SK-N-SH (cell line): ENCODE measurements at regions not wholly inside any gene's neighbourhood (a gene's known extent, or its start where the extent isn't known, plus 50 kb on each side); places are given as distances from the start of the nearest gene placed in this dataset.

Experiments
- CTCF ChIA-PET: fragments of 300-600, 350-600 bp; formaldehyde crosslinking; extraction: SDS; loops from one replicate; lab custom pipeline; 2021; lab: Yijun Ruan, JAX
- POLR2A ChIA-PET: fragments of 350-600 bp; sonication (Branson Sonifier 250); formaldehyde crosslinking; extraction: SDS; loops from one replicate; lab custom pipeline; 2020; ENCODE audit warnings: antibody characterized with exemption, inconsistent platforms; lab: Yijun Ruan, JAX
- DNase-seq: peaks from one replicate; pipeline ENCODE4 v3.0.0; 2012
- H2AFZ ChIP-seq: fragments of 200-600 bp; sonication (generic); 2 replicates; pipeline ENCODE4 v1.8.1; 2016; ENCODE audit warnings: antibody characterized with exemption, mild to moderate bottlenecking, low read depth
- H3F3A ChIP-seq: fragments of 200-600 bp; sonication (generic); replicated peaks from 2 replicates; pipeline ENCODE3; 2016; ENCODE audit warnings: antibody characterized with exemption, mild to moderate bottlenecking; ENCODE audit not compliant: insufficient read depth
- H3K27ac ChIP-seq, 2 experiments: fragments of 200-500 bp in 1 of 2; fragments of 200-600 bp in 1 of 2; sonication (Bioruptor generic) in 1 of 2; sonication (generic), shearing (Covaris generic) in 1 of 2; 2 replicates each; pipeline versions ENCODE4 v1.5.1 to v1.6.1; 2014 to 2016; ENCODE audit warnings: low read depth in 2 of 2, inconsistent platforms in 1 of 2, low read length in 1 of 2, mild to moderate bottlenecking in 1 of 2, mixed read lengths in 1 of 2
- H3K27me3 ChIP-seq: fragments of 200-600 bp; sonication (generic), shearing (Covaris generic); 2 replicates; pipeline ENCODE4 v1.6.1; 2016; ENCODE audit warnings: mixed run types; ENCODE audit not compliant: insufficient read depth
- H3K36me3 ChIP-seq, 2 experiments: fragments of 200-500 bp in 1 of 2; fragments of 200-600 bp in 1 of 2; sonication (Bioruptor generic) in 1 of 2; sonication (generic) in 1 of 2; replicated peaks in 1 of 2; 2 replicates each; pipeline versions ENCODE3 to v1.5.1; 2014 to 2016; ENCODE audit warnings: low read length in 1 of 2, mild to moderate bottlenecking in 1 of 2; ENCODE audit not compliant: insufficient read depth in 2 of 2, control insufficient read depth in 1 of 2
- H3K4me1 ChIP-seq, 2 experiments: fragments of 200-500 bp in 1 of 2; fragments of 200-600 bp in 1 of 2; sonication (Bioruptor generic) in 1 of 2; sonication (generic), shearing (Covaris generic) in 1 of 2; 2 replicates each; pipeline versions ENCODE4 v1.5.1 to v1.6.1; 2014 to 2016; ENCODE audit warnings: low read depth in 1 of 2, low read length in 1 of 2, mixed run types in 1 of 2; ENCODE audit not compliant: insufficient read depth in 2 of 2, control insufficient read depth in 1 of 2
- H3K4me2 ChIP-seq: fragments of 200-600 bp; sonication (generic), shearing (Covaris generic); 2 replicates; pipeline ENCODE4 v1.6.1; 2017; ENCODE audit warnings: mixed run types
- H3K4me3 ChIP-seq, 2 experiments: fragments of 200-500 bp in 1 of 2; fragments of 200-600 bp in 1 of 2; sonication (Bioruptor generic) in 1 of 2; sonication (generic), shearing (Covaris generic) in 1 of 2; 2 replicates each; pipeline versions ENCODE4 v1.5.1 to v1.8.1; 2014 to 2016; ENCODE audit warnings: low read depth in 2 of 2, inconsistent platforms in 1 of 2, low read length in 1 of 2, mild to moderate bottlenecking in 1 of 2, mixed read lengths in 1 of 2, moderate library complexity in 1 of 2
- H3K79me2 ChIP-seq: fragments of 200-600 bp; sonication (generic); 2 replicates; pipeline ENCODE4 v1.8.1; 2017; ENCODE audit warnings: mild to moderate bottlenecking; ENCODE audit not compliant: insufficient read depth
- H3K9ac ChIP-seq: fragments of 200-600 bp; sonication (generic); 2 replicates; pipeline ENCODE4 v1.6.1; 2017; ENCODE audit warnings: mixed run types
- H3K9me2 ChIP-seq: fragments of 200-600 bp; sonication (generic); 2 replicates; pipeline ENCODE4 v1.6.1; 2017; ENCODE audit warnings: mixed run types
- H3K9me3 ChIP-seq: fragments of 200-600 bp; sonication (generic); 2 replicates; pipeline ENCODE4 v1.6.1; 2017; ENCODE audit warnings: mixed run types, mild to moderate bottlenecking, moderate library complexity
- H4K20me1 ChIP-seq: fragments of 200-600 bp; sonication (generic); 2 replicates; pipeline ENCODE4 v1.6.1; 2017; ENCODE audit warnings: mild to moderate bottlenecking, mixed run types; ENCODE audit not compliant: insufficient read depth
- EZH2phosphoT487 ChIP-seq: fragments of 200-600 bp; sonication (generic); IDR thresholded peaks from 2 replicates; pipeline ENCODE4 v1.6.1; 2017; ENCODE audit warnings: low read depth, mixed run types, mild to moderate bottlenecking, antibody characterized with exemption, moderate library complexity, borderline replicate concordance
- GABPA ChIP-seq: IDR thresholded peaks from 2 replicates; pipeline ENCODE4 v1.4.0; 2012; ENCODE audit warnings: low read depth, mild to moderate bottlenecking
- NFIC ChIP-seq: IDR thresholded peaks from 2 replicates; pipeline ENCODE4 v1.4.0; 2012; ENCODE audit warnings: borderline replicate concordance
- NRF1 ChIP-seq: IDR thresholded peaks from 2 replicates; pipeline ENCODE4 v1.6.1; 2012; ENCODE audit warnings: low read depth, mild to moderate bottlenecking, low read length
- RXRA ChIP-seq: IDR thresholded peaks from 2 replicates; pipeline ENCODE4 v1.4.0; 2012; ENCODE audit warnings: low read depth, mild to moderate bottlenecking, borderline replicate concordance
- SIN3A ChIP-seq: IDR thresholded peaks from 2 replicates; pipeline ENCODE4 v1.6.1; 2012; ENCODE audit warnings: low read depth, mild to moderate bottlenecking, low read length, moderate library complexity, borderline replicate concordance
- TEAD4 ChIP-seq: IDR thresholded peaks from 2 replicates; pipeline ENCODE4 v1.4.0; 2012; ENCODE audit warnings: mild to moderate bottlenecking, borderline replicate concordance; ENCODE audit not compliant: insufficient read depth
- WGBS: methylation state at CpG from one replicate; pipeline ENCODE4 v1.1.6; 2017; ENCODE audit warnings: low lambda C conversion rate; 5-methylcytosine and 5-hydroxymethylcytosine counted together
- TF ChIP-seq, protein P1 (sequence below): IDR thresholded peaks from 2 replicates; pipeline ENCODE4 v1.4.0; 2012; ENCODE audit warnings: low read depth
- TF ChIP-seq, protein P2 (sequence below): IDR thresholded peaks from 2 replicates; pipeline ENCODE4; 2012
- TF ChIP-seq, protein P3 (sequence below): fragments of 150-350 bp; IDR thresholded peaks from 2 replicates; pipeline ENCODE4 v1.6.1; 2017; ENCODE audit warnings: antibody characterized with exemption, low read length, low read depth, borderline replicate concordance

DNA sequence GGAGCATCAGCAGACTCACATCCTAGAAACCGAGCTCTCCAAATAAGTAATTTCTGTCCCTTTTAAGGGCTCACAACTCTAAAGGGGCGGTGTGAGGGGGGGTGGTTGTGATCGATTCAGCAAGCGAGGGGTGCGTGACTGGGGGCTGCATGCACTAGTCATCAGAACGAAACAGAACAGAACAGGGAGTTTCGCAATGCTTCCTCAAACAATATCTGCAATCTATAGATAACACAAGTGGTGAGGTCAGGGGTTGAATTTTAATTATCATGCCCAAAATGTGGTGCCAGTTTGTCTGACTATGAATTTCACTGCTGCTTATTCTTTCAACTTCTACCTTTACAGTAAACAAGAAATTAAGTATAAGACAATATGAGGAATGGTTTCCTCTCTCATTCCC, 1003.0 kb upstream of the NCAM2 start:
- Histone ChIP-seq H3F3A (no peaks in the 10 kb centered on the region), H2AFZ (no peak overlapping the region), H3K9ac (no peak overlapping the region), H3K9me3 (0 out of 2 replicates have a peak, but pooled peaks cover 2% of the 10 kb centered on the region), H3K36me3 (no peaks in the 10 kb centered on the region), H3K4me3 (no peak overlapping the region), H3K27ac (no peak overlapping the region), H4K20me1 (no peaks in the 10 kb centered on the region), H3K27me3 (no peaks in the 10 kb centered on the region), H3K9me2 (no peaks in the 10 kb centered on the region), H3K79me2 (no peaks in the 10 kb centered on the region), H3K4me1 (no peaks in the 10 kb centered on the region), H3K4me2 (no peak overlapping the region)
- ChIA-PET POLR2A (no interaction called here), CTCF (no interaction called here)
- 18% methylated on average over 7 of the region's 7 CpGs for WGBS
- no peak for DNase-seq
- TF ChIP-seq, protein P1, sequence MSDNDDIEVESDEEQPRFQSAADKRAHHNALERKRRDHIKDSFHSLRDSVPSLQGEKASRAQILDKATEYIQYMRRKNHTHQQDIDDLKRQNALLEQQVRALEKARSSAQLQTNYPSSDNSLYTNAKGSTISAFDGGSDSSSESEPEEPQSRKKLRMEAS = no peak

DNA sequence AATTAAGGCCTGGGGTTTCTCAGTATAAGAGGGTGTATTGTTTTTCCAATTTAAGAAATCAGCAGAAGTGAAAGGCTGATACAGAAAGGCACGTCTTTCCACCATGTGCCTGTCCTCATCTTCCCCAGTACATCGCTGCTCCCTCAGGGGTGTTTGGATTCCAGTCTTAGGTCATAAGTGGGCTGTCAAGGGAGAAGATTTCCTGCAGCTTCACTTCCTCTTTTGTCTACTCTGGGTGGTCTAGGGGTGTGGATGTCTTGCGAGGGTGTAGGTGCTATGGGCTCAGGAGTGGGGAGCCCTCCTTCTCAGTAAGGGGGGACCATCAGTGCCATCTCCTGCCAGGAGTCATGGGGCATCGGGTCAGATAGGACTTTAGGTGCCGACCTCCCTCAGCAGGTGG, 999.8 kb upstream of the NCAM2 start:
- Histone ChIP-seq H3K9me3 (peaks cover 2% of the 10 kb centered on the region; the same call in 1 of the 2 replicates), H3K4me1 (no peaks in the 10 kb centered on the region), H3K9ac (no peak overlapping the region), H3K79me2 (no peaks in the 10 kb centered on the region), H4K20me1 (no peaks in the 10 kb centered on the region), H3K36me3 (no peaks in the 10 kb centered on the region), H3K4me3 (no peak overlapping the region), H3F3A (no peaks in the 10 kb centered on the region), H3K27ac (no peak overlapping the region), H2AFZ (no peak overlapping the region), H3K27me3 (no peaks in the 10 kb centered on the region), H3K9me2 (no peaks in the 10 kb centered on the region), H3K4me2 (no peak overlapping the region)
- WGBS = 14% methylated on average over 4 of the region's 5 CpGs
- ChIA-PET POLR2A (no interaction called here), CTCF (no interaction called here)
- TF ChIP-seq GABPA (no peak), RXRA (no peak), TEAD4 (no peak)
- TF ChIP-seq, protein P2, sequence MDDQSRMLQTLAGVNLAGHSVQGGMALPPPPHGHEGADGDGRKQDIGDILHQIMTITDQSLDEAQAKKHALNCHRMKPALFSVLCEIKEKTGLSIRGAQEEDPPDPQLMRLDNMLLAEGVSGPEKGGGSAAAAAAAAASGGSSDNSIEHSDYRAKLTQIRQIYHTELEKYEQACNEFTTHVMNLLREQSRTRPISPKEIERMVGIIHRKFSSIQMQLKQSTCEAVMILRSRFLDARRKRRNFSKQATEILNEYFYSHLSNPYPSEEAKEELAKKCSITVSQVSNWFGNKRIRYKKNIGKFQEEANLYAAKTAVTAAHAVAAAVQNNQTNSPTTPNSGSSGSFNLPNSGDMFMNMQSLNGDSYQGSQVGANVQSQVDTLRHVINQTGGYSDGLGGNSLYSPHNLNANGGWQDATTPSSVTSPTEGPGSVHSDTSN = no peak
- DNase-seq = no peak

DNA sequence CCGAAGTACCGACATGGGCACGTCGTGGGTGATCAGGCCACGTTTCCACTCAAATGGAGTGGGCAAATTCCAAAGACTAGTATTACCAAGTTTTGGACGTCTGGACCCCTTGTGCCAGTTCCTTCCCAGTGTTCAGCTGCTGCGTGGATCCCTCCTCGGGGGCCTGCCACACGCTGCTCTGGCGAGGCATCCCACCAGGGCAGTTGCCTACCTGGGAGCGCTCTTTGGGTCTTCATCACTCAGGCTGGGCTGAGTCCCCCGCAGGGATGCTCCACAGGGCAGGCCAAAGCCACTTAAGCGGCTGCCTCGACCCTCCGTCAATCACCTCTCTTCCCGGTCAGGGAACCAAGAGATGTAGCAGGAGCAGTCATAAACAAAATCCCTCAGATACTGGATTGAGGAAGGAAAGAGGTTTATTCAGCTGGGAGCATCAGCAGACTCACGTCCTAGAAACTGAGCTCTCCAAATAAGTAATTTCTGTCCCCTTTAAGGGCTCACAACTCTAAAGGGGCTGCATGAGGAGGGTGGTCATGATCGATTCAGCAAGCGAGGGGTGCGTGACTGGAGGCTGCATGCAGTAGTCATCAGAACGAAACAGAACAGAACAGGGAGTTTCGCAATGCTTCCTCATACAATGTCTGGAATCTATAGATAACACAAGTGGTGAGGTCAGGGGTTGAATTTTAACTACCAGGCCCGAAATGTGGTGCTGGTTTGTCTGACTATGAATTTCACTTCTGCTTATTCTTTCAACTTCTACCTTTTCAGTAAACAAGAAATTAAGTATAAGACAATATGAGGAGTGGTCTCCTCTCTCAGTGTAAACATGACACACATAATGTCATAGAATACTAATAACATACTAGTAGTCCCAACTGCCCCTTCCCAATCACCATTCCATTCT, 998.6 kb upstream of the NCAM2 start:
- Histone ChIP-seq H3K79me2 (no peaks in the 10 kb centered on the region), H3K9me3 (no peaks in the 10 kb centered on the region; the same call in 1 of the 2 replicates), H3K4me2 (no peak overlapping the region), H3K9ac (no peak overlapping the region), H3K27me3 (no peaks in the 10 kb centered on the region), H3K27ac (no peak overlapping the region), H3F3A (no peaks in the 10 kb centered on the region), H3K36me3 (no peaks in the 10 kb centered on the region), H3K4me1 (no peaks in the 10 kb centered on the region), H2AFZ (no peak overlapping the region), H3K4me3 (no peak overlapping the region), H4K20me1 (no peaks in the 10 kb centered on the region), H3K9me2 (no peaks in the 10 kb centered on the region)
- TF ChIP-seq EZH2phosphoT487 (no peak), SIN3A (no peak), NRF1 (no peak), NFIC (no peak)
- TF ChIP-seq, protein P3, sequence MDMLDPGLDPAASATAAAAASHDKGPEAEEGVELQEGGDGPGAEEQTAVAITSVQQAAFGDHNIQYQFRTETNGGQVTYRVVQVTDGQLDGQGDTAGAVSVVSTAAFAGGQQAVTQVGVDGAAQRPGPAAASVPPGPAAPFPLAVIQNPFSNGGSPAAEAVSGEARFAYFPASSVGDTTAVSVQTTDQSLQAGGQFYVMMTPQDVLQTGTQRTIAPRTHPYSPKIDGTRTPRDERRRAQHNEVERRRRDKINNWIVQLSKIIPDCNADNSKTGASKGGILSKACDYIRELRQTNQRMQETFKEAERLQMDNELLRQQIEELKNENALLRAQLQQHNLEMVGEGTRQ = no peak
- TF ChIP-seq, protein P2 = no peak
- CTCF ChIA-PET = no interaction called here
- POLR2A ChIA-PET = no interaction called here
- 33% methylated on average over 23 of the region's 23 CpGs for WGBS
- no peak for DNase-seq
